ENCODE measurements at regions not wholly inside any gene's neighbourhood (a gene's known extent, or its start where the extent isn't known, plus 50 kb on each side); places are given as distances from the start of the nearest gene placed in this dataset.

GRCh38 chr14:83816761-83817160 lies 1713.2 kb upstream of the FLRT2 start:
- no peak for TF ChIP-seq CTCF (IDR thresholded peaks at IDR 0.05; ENCODE audit: poor library complexity, severe bottlenecking)
- TF ChIP-seq EP300 (conservative IDR thresholded peaks at IDR 0.05; ENCODE audit: poor library complexity, severe bottlenecking): no peak
- no peak for TF ChIP-seq SMC3 (conservative IDR thresholded peaks at IDR 0.05; ENCODE audit: poor library complexity)
- no peak for TF ChIP-seq RAD21 (conservative IDR thresholded peaks at IDR 0.05)
- TF ChIP-seq POLR2AphosphoS5 (IDR thresholded peaks at IDR 0.05): no peak
- no peak for TF ChIP-seq REST (IDR thresholded peaks at IDR 0.05; ENCODE audit: borderline replicate concordance)
- TF ChIP-seq TAF1 (IDR thresholded peaks at IDR 0.05; ENCODE audit: low read depth): no peak
- TF ChIP-seq EZH2 (IDR thresholded peaks at IDR 0.05; ENCODE audit: borderline replicate concordance, insufficient read depth, low read length, poor library complexity, severe bottlenecking): no peak
- no peak for TF ChIP-seq MXI1 (conservative IDR thresholded peaks at IDR 0.05; ENCODE audit: poor library complexity, severe bottlenecking)
